ENCODE measurements at regions not wholly inside any gene's neighbourhood (a gene's known extent, or its start where the extent isn't known, plus 50 kb on each side); places are given as distances from the start of the nearest gene placed in this dataset.

GRCh38 chr14:65290830-65291229, 121.7 kb upstream of the FUT8 start:
- TF ChIP-seq CTCF (IDR thresholded peaks at IDR 0.05) (no peak), POLR2AphosphoS5 (IDR thresholded peaks at IDR 0.05; ENCODE audit: insufficient read depth in 1 of 2, low read depth in 1 of 2) (no peak), POLR2A (IDR thresholded peaks at IDR 0.05) (no peak)
